ENCODE measurements at regions not wholly inside any gene's neighbourhood (a gene's known extent, or its start where the extent isn't known, plus 50 kb on each side); places are given as distances from the start of the nearest gene placed in this dataset.

DNA sequence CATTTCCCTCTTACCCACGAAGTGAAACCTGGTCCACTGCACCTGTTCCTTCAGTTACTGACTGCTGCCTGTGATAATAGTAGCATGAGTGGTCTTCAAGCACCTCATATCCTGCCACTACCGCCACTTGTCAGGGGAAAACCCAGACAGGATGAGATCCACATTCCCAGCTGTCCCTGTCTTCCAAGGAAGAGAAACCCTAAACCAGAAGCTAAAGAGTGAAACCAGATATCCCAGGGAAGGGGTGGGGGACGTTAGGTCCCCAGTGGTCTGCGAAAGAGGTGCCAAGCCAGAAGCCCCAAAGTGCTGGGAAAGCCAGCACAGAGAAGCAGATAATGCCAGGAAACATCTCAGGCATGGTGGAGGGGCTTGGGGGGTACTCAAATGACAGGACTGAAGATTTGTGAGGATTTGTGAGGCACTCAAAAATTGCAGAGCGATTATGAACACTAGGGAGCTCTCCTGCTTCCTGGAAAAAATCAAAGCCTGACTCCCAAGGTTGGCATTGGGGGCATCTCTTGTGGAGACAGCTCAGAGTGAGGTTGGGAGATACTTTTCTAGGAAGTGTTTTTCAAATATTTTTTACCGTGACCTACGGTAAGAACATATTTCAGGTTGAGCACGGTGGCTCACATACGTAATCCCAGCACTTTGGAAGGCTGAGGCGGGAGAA is 77.9 kb downstream of the TMEM30B start:
- TF ChIP-seq, protein P1, sequence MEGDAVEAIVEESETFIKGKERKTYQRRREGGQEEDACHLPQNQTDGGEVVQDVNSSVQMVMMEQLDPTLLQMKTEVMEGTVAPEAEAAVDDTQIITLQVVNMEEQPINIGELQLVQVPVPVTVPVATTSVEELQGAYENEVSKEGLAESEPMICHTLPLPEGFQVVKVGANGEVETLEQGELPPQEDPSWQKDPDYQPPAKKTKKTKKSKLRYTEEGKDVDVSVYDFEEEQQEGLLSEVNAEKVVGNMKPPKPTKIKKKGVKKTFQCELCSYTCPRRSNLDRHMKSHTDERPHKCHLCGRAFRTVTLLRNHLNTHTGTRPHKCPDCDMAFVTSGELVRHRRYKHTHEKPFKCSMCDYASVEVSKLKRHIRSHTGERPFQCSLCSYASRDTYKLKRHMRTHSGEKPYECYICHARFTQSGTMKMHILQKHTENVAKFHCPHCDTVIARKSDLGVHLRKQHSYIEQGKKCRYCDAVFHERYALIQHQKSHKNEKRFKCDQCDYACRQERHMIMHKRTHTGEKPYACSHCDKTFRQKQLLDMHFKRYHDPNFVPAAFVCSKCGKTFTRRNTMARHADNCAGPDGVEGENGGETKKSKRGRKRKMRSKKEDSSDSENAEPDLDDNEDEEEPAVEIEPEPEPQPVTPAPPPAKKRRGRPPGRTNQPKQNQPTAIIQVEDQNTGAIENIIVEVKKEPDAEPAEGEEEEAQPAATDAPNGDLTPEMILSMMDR (IDR thresholded peaks at IDR 0.05) = no peak

DNA sequence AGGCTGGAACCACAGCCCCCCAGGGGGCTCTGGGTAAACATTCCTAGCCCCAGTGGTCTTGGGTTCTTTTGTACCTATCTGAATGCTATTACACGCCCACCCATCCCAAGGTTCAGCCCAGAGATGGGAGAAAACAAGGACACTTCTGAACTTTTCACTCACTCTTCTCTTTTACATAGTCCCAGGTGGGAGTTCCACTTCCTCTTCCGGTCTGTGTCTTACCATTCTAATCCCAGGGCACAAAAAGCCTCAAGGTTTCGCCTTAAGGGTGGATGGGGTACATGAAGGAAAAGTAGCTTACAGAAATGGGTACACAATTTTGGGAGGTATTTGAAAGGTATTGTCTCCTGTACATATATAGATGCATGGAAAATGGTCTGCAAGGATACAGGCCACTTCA is 79.0 kb downstream of the TMEM30B start:
- TF ChIP-seq, protein P1 (IDR thresholded peaks at IDR 0.05) = no peak

DNA sequence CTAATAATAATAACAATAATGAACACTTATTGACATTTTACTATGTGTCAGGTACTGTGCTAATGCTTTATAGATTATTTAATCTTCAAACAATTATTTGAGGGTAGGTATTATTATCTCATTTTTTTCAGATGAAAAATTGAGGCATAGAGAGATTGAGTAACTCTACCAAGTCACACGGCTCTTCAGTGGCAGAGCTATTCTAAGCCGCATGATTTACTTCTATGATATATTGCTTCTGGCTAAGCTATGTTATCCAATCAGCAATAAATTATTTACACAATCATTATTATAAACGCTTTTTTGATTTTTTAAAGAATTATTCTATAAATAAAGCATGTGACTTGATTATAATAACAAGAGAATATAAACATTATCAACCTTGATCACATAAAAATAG is 80.0 kb downstream of the TMEM30B start:
- TF ChIP-seq, protein P1 (IDR thresholded peaks at IDR 0.05) = no peak

DNA sequence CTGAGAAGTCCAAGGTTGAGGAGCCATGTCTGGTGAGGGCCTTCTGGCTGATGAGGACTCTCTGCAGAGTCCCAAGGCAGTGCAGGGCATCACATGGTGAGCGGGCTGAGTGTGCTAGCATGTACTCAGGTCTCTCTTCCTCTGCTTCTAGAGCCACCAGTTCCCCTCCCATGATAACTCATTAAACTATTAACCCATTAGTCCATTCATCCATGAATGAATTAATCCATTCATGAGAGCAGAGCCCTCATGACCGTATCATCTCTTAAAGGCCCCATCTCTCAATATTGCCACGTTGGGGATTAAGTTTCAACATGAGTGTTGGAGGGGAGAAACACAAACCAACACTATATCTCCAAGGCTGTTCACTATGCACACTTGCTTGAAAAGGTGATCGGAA is 83.7 kb downstream of the TMEM30B start:
- TF ChIP-seq, protein P1 (IDR thresholded peaks at IDR 0.05) = no peak

DNA sequence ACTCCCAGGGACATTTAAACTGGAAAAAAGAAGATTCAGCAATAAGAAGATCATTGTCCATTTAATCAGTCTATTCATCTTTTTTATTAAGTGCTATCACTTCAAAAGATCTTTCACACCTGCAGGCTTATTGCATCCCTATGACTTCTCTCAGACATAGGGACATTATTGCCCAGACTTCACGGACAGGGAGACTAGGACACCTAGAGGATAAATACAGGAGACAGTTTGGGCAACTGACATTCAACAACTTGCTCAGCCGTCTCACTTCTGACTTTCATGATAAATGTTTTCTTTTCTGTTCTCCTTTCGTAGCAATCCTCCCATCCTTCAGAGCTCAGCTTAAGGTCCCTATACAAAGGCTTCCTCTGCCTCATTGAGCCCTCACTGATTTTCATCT is 84.3 kb downstream of the TMEM30B start:
- TF ChIP-seq, protein P1 (IDR thresholded peaks at IDR 0.05) = no peak

DNA sequence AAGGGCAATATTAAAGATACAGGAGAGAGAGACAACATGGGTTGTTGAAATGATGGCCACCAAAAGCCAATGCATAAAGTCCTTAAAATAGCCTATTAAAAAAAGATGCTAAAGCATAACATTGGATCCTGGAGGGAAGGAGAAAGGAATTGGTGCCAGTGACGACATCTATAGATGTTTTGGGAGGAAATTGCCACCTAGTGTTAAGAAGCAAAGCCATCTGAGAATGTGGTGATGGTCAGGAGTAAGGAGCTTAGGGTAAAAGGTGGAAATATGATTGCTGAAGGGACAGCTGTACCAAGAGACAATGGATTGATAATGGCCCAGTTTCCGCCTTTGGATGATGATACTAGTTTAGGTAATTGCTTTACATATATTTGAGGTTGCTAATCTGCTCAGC is 85.1 kb downstream of the TMEM30B start:
- TF ChIP-seq, protein P1 (IDR thresholded peaks at IDR 0.05) = no peak

DNA sequence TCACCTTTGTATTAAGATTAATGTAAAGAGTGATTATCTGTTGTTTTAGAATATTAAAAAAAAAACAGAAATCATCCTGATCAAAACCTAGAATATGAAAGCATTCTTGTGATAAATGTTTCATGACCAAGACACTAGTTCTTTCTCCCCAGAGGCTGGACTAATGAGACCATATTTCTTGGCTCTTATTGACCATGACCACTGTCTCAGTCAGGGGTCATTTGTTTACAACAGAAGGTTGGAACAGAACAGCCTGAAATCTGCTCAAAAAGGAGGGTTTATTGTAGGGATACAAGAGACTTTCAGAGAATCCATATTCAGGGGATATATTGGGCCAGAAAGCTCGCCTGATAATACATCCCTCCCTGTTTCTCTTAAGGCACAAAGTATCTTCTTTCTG is 87.7 kb downstream of the TMEM30B start:
- TF ChIP-seq, protein P1 (IDR thresholded peaks at IDR 0.05) = no peak

DNA sequence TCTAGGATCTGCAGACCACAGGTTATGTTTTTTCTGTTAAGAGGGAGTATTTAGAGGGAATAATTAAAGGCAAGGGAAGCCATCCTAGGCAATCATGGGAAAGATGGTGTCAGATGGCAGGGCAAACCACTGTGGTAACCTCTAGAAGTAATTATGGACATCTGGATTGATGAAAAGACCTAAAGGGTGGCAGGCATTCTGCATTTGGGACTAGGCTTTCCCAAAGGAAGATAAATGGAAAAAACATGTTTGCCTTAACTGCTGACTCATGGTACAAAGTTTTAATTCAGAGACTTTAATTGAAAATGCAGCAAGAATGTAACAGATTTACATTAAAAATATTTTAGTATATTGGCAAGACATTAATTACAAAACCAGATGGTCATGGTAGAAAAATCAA is 88.1 kb downstream of the TMEM30B start:
- TF ChIP-seq, protein P1 (IDR thresholded peaks at IDR 0.05) = no peak

Data from LNCAP (cell line).